ENCODE measurements at regions not wholly inside any gene's neighbourhood (a gene's known extent, or its start where the extent isn't known, plus 50 kb on each side); places are given as distances from the start of the nearest gene placed in this dataset.
A peak's percentile ranks its signal among the peaks of the same experiment; 100 is the strongest.
"Not testable (repeated sequence)": the region's sequence is repeated elsewhere in the genome, so short reads cannot be mapped to it uniquely, and the experiment has no call there.

- TF ChIP-seq POLR2A (IDR thresholded peaks at IDR 0.05) (no peak), CTCF (IDR thresholded peaks at IDR 0.05) (no peak)
- intact Hi-C loops (cut with DNase I), result no loop called here
- no peak overlapping the region for H3K4me3 ChIP-seq
- no peak for DNase-seq
- H3K27me3 ChIP-seq, result peaks cover 0 to 26% (median 0%) of the 10 kb centered on the region in 4 donors
- WGBS, 2 donors, result 19 to 21% methylated on average over 14 to 19 of the region's 19 CpGs
- no peaks in the 10 kb centered on the region for H3K9me3 ChIP-seq
- peaks cover 9 to 32% (median 24%) of the 10 kb centered on the region in 3 donors for H3K4me1 ChIP-seq
- H3K27ac ChIP-seq, result peak overlapping the region in 1 of 4 donors; percentile 31
- no peaks in the 10 kb centered on the region for H3K36me3 ChIP-seq
These were observed 191.6 kb upstream of the MSX2 start for GRCh38 chr5:174532455-174533453.

- no peak overlapping the region for H3K4me3 ChIP-seq
- H3K4me1 ChIP-seq, result peaks cover 9 to 32% (median 24%) of the 10 kb centered on the region in 3 donors
- no peaks in the 10 kb centered on the region for H3K9me3 ChIP-seq
- WGBS, 2 donors, result 24 to 32% methylated on average over 5 of the region's 5 CpGs
- no peaks in the 10 kb centered on the region for H3K36me3 ChIP-seq
- no peak for DNase-seq
- TF ChIP-seq CTCF (IDR thresholded peaks at IDR 0.05), result no peak
- TF ChIP-seq POLR2A (IDR thresholded peaks at IDR 0.05), result no peak
- H3K27me3 ChIP-seq, result peaks cover 0 to 16% (median 0%) of the 10 kb centered on the region in 4 donors
- intact Hi-C loops (cut with DNase I), result no loop called here
- H3K27ac ChIP-seq, result peak overlapping the region in 2 of 4 donors; percentile 0
These were observed 190.6 kb upstream of the MSX2 start for GRCh38 chr5:174533751-174534241.

GRCh38 chr5:174535669-174536068 lies 188.7 kb upstream of the MSX2 start:
- intact Hi-C loops (cut with DNase I), result no loop called here
- no peak overlapping the region for H3K4me3 ChIP-seq
- no peaks in the 10 kb centered on the region for H3K9me3 ChIP-seq
- no peak overlapping the region for H3K27ac ChIP-seq
- H3K36me3 ChIP-seq, result no peaks in the 10 kb centered on the region
- no peak for DNase-seq
- peaks cover 9 to 32% (median 24%) of the 10 kb centered on the region in 3 donors for H3K4me1 ChIP-seq
- TF ChIP-seq CTCF (IDR thresholded peaks at IDR 0.05), result no peak
- TF ChIP-seq POLR2A (IDR thresholded peaks at IDR 0.05), result no peak
- H3K27me3 ChIP-seq, result no peaks in the 10 kb centered on the region
- WGBS, 2 donors, result 73 to 86% methylated on average over 3 of the region's 3 CpGs

GRCh38 chr5:174539823-174540222 lies 184.6 kb upstream of the MSX2 start:
- intact Hi-C loops (cut with DNase I); H3K4me1 ChIP-seq; H3K36me3 ChIP-seq; H3K4me3 ChIP-seq; H3K27ac ChIP-seq; DNase-seq; H3K9me3 ChIP-seq: not testable (repeated sequence)
- H3K27me3 ChIP-seq, result peaks cover 0 to 10% (median 0%) of the 10 kb centered on the region in 4 donors
- no CpG with 5 or more reads among the region's 5 CpGs for WGBS, 2 donors

GRCh38 chr5:174542037-174542436 lies 182.3 kb upstream of the MSX2 start:
- WGBS, 2 donors, result 86 to 89% methylated on average over 3 of the region's 3 CpGs
- intact Hi-C loops (cut with DNase I), result no loop called here

More at GRCh38 chr5:174542037-174542436, 182.3 kb upstream of the MSX2 start:
- TF ChIP-seq POLR2A (IDR thresholded peaks at IDR 0.05) (no peak), CTCF (IDR thresholded peaks at IDR 0.05) (no peak)
- Histone ChIP-seq H3K4me3 (no peak overlapping the region), H3K9me3 (no peaks in the 10 kb centered on the region), H3K27ac (no peak overlapping the region), H3K36me3 (no peaks in the 10 kb centered on the region), H3K4me1 (no peaks in the 10 kb centered on the region), H3K27me3 (peaks cover 0 to 10% (median 0%) of the 10 kb centered on the region in 4 donors)
- no peak for DNase-seq
